Spleen (tissue), 11 donors: ENCODE measurements at regions not wholly inside any gene's neighbourhood (a gene's known extent, or its start where the extent isn't known, plus 50 kb on each side); places are given as distances from the start of the nearest gene placed in this dataset.

Source experiments
- DNase-seq: peaks from one replicate; pipeline ENCODE4 v3.0.0-alpha.2; 2020
- H3K27ac ChIP-seq, 8 donors: fragments of 200-600 bp; sonication (generic) in 7 of 8; 1 replicate in 4 of 8; 2 replicates in 4 of 8; pipeline versions ENCODE4 v1.5.0 to v1.8.0; 2016 to 2021; ENCODE audit warnings: inconsistent platforms in 4 of 8, mild to moderate bottlenecking in 4 of 8, moderate library complexity in 1 of 8
- H3K27me3 ChIP-seq, 7 donors: fragments of 200-600 bp; sonication (generic) in 6 of 7; replicated peaks in 1 of 7; 1 replicate in 4 of 7; 2 replicates in 3 of 7; pipeline versions ENCODE4 v1.5.0 to v1.8.0; 2016 to 2021; ENCODE audit warnings: inconsistent platforms in 3 of 7, mild to moderate bottlenecking in 1 of 7
- H3K36me3 ChIP-seq, 6 donors: fragments of 200-600 bp; sonication (generic) in 5 of 6; 1 replicate in 4 of 6; 2 replicates in 2 of 6; pipeline versions ENCODE4 v1.5.0 to v1.8.0; 2016 to 2021; ENCODE audit warnings: inconsistent platforms in 2 of 6
- H3K4me1 ChIP-seq, 6 donors: fragments of 200-600 bp; sonication (generic) in 5 of 6; 1 replicate in 3 of 6; 2 replicates in 3 of 6; pipeline versions ENCODE4 v1.5.0 to v1.8.0; 2016 to 2021; ENCODE audit warnings: inconsistent platforms in 3 of 6
- H3K4me3 ChIP-seq, 8 donors: fragments of 200-600 bp; sonication (generic) in 7 of 8; 1 replicate in 4 of 8; 2 replicates in 4 of 8; pipeline versions ENCODE4 v1.5.0 to v1.8.0; 2016 to 2021; ENCODE audit warnings: inconsistent platforms in 4 of 8, mild to moderate bottlenecking in 4 of 8, moderate library complexity in 2 of 8
- H3K9me3 ChIP-seq, 8 donors: fragments of 200-600 bp; sonication (generic) in 7 of 8; 1 replicate in 4 of 8; 2 replicates in 4 of 8; pipeline versions ENCODE4 v1.5.0 to v1.8.0; 2016 to 2021; ENCODE audit warnings: inconsistent platforms in 4 of 8
- CTCF ChIP-seq, 11 experiments: fragments of 200-600 bp in 7 of 11; fragments of 450-650 bp in 4 of 11; sonication (generic) in 4 of 11; IDR thresholded peaks in 8 of 11; conservative IDR thresholded peaks in 3 of 11; 1 replicate in 7 of 11; 2 replicates in 4 of 11; pipeline versions ENCODE4 v1.4.0 to v1.8.0; 2016 to 2021; ENCODE audit warnings: antibody characterized with exemption in 11 of 11, inconsistent platforms in 4 of 11, mild to moderate bottlenecking in 1 of 11
- POLR2A ChIP-seq, 3 donors: fragments of 450-650 bp; IDR thresholded peaks; one replicate each; pipeline ENCODE4 v1.5.1; 2017; ENCODE audit warnings: antibody characterized with exemption in 3 of 3, mild to moderate bottlenecking in 1 of 3
- POLR2AphosphoS5 ChIP-seq, 3 donors: sonication (generic); formaldehyde crosslinking; IDR thresholded peaks; one replicate each; pipeline ENCODE4 v1.5.1; 2017; ENCODE audit warnings: antibody characterized with exemption in 3 of 3
- WGBS, 5 donors: extraction: QIAGEN DNeasy Blood & Tissue Kit in 3 of 5; methylation state at CpG; one replicate each; pipeline versions ENCODE4 v1.1.5 to v1.1.7; 2013 to 2018; 5-methylcytosine and 5-hydroxymethylcytosine counted together
- intact Hi-C: fragments of 100-400 bp; cut with DNase I; formaldehyde crosslinking; loops from one replicate; pipeline ENCODE4 v1.15.0; 2023; ENCODE audit warnings: low total_unique reads
- donor health status: healthy with polysubstance abuse.
- donor health status: DM: no; HTN: no; CAD: no; lungs with moderate emphysema.
- donor health status: DM: no; HTN: no; CAD: no.
- donor health status: Bipolar disorder and iron deficiency.
- donor health status: healthy.
- donor health status: DM: no; HTN: no; CAD: no.
- donor health status: DM: yes; HTN: yes; CAD: no.

DNA sequence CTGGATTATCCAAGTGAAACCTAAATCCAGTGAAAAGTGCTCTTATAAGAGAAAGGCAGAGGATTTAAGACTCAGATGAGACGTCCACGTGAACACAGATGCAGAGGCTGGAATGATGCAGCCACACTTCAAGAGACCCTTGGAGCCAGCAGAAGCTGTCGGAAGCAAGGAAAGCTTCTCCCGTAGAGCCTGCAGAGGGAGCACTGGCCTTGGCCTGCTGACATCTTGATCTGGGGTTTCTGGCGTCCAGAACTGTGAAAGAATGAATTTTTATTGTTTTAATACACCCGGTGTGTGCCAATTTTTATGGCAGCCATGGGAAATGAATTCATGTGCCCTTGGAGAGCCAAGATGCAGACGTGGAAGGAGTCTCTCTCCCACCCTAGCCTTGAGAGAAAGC lies 407.0 kb upstream of the B3GAT1 start:
- peaks cover 0 to 67% (median 5%) of the 10 kb centered on the region in 7 donors for H3K27me3 ChIP-seq
- H3K4me3 ChIP-seq, result no peak overlapping the region
- no peak overlapping the region for H3K27ac ChIP-seq
- DNase-seq, result no peak
- H3K36me3 ChIP-seq, result no peaks in the 10 kb centered on the region
- no peak for TF ChIP-seq POLR2AphosphoS5 (IDR thresholded peaks at IDR 0.05)
- TF ChIP-seq CTCF (IDR thresholded peaks at IDR 0.05 in 8 of 11, conservative IDR thresholded peaks at IDR 0.05 in 3 of 11), result no peak
- TF ChIP-seq POLR2A (IDR thresholded peaks at IDR 0.05), result no peak
- H3K9me3 ChIP-seq, result no peaks in the 10 kb centered on the region
- intact Hi-C loops, result no loop called here
- 31 to 50% (median 33%) methylated on average over 7 of the region's 7 CpGs for WGBS, 5 donors
- no peaks in the 10 kb centered on the region for H3K4me1 ChIP-seq

- Histone ChIP-seq H3K27ac (no peak overlapping the region), H3K27me3 (peaks cover 0 to 62% (median 5%) of the 10 kb centered on the region in 7 donors), H3K4me1 (no peaks in the 10 kb centered on the region), H3K4me3 (no peak overlapping the region), H3K36me3 (no peaks in the 10 kb centered on the region), H3K9me3 (no peaks in the 10 kb centered on the region)
- DNase-seq, result no peak
- TF ChIP-seq POLR2A (IDR thresholded peaks at IDR 0.05) (no peak), POLR2AphosphoS5 (IDR thresholded peaks at IDR 0.05) (no peak), CTCF (IDR thresholded peaks at IDR 0.05 in 8 of 11, conservative IDR thresholded peaks at IDR 0.05 in 3 of 11) (no peak)
- intact Hi-C loops, result no loop called here
- 46 to 51% (median 48%) methylated on average over 5 of the region's 5 CpGs for WGBS, 5 donors
Measured at GRCh38 chr11:134818516-134818915, 406.5 kb upstream of the B3GAT1 start.

GRCh38 chr11:134815404-134815803 lies 403.4 kb upstream of the B3GAT1 start:
- intact Hi-C loops, result no loop called here
- H3K4me3 ChIP-seq, result no peak overlapping the region
- no peaks in the 10 kb centered on the region for H3K9me3 ChIP-seq
- no peaks in the 10 kb centered on the region for H3K4me1 ChIP-seq
- H3K27ac ChIP-seq, result no peak overlapping the region
- 76 to 90% (median 79%) methylated on average over 2 of the region's 2 CpGs for WGBS, 5 donors
- TF ChIP-seq POLR2AphosphoS5 (IDR thresholded peaks at IDR 0.05) (no peak), POLR2A (IDR thresholded peaks at IDR 0.05) (no peak), CTCF (IDR thresholded peaks at IDR 0.05 in 8 of 11, conservative IDR thresholded peaks at IDR 0.05 in 3 of 11) (no peak)
- no peaks in the 10 kb centered on the region for H3K36me3 ChIP-seq
- H3K27me3 ChIP-seq, result peaks cover 0 to 54% (median 5%) of the 10 kb centered on the region in 7 donors
- DNase-seq, result no peak

DNA sequence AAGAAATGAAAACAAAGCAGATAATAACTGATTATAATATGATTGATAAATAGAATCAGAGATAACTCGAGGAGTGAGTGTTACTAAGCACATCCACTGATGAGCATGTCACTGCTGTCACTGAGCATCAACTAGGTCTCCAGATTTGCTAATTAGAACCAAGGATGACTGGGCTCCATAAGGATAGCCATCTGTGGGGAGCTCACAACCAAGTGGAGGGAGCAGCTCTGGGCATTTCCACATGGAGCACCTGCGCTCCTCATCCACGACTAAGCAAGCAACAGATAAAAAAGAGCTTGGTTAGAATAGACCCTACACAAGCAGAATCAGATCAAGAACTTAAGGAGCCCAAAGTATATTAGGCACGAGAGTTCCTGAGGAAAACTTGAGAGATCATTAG lies 396.0 kb upstream of the B3GAT1 start:
- no peak overlapping the region for H3K27ac ChIP-seq
- TF ChIP-seq POLR2A (IDR thresholded peaks at IDR 0.05) (no peak), POLR2AphosphoS5 (IDR thresholded peaks at IDR 0.05) (no peak), CTCF (IDR thresholded peaks at IDR 0.05 in 8 of 11, conservative IDR thresholded peaks at IDR 0.05 in 3 of 11) (no peak)
- no peak for DNase-seq
- no peaks in the 10 kb centered on the region for H3K9me3 ChIP-seq
- intact Hi-C loops, result no loop called here
- H3K4me1 ChIP-seq, result no peaks in the 10 kb centered on the region
- WGBS, 5 donors, result 70 to 81% (median 75%) methylated on average over 4 of the region's 4 CpGs
- no peaks in the 10 kb centered on the region for H3K36me3 ChIP-seq
- peaks cover 0 to 29% (median 0%) of the 10 kb centered on the region in 7 donors for H3K27me3 ChIP-seq
- H3K4me3 ChIP-seq, result no peak overlapping the region
